Natural killer cell (primary cell): ENCODE measurements at regions not wholly inside any gene's neighbourhood (a gene's known extent, or its start where the extent isn't known, plus 50 kb on each side); places are given as distances from the start of the nearest gene placed in this dataset.
"Not testable (repeated sequence)": the region's sequence is repeated elsewhere in the genome, so short reads cannot be mapped to it uniquely, and the experiment has no call there.

Experiments used
- ATAC-seq, 3 donors: fragments of 150-1000 bp in 2 of 3; fragments of 200-7000 bp in 1 of 3; cut with Tn5 transposase; 1 replicate in 1 of 3; 2 replicates in 2 of 3; pipeline ENCODE4 v1.10.0; 2021; ENCODE audit warnings: mild to moderate bottlenecking in 2 of 3, moderate library complexity in 2 of 3
- DNase-seq, 2 donors: peaks; one replicate each; pipeline versions ENCODE4 v3.0.0 to v3.0.0-alpha.2; 2013 to 2021; ENCODE audit warnings: mixed read lengths in 1 of 2
- H3K27ac ChIP-seq: one replicate; pipeline ENCODE4 v1.5.1; 2013; ENCODE audit warnings: mild to moderate bottlenecking, low read length
- H3K27me3 ChIP-seq: one replicate; pipeline ENCODE4 v1.6.1; 2013; ENCODE audit warnings: low read length; ENCODE audit not compliant: control insufficient read depth, insufficient read depth
- H3K36me3 ChIP-seq: one replicate; pipeline ENCODE4 v1.6.1; 2013; ENCODE audit warnings: low read length; ENCODE audit not compliant: control insufficient read depth, insufficient read depth
- H3K4me1 ChIP-seq: one replicate; pipeline ENCODE4 v1.6.1; 2013; ENCODE audit warnings: low read length; ENCODE audit not compliant: control insufficient read depth, insufficient read depth
- H3K4me3 ChIP-seq: one replicate; pipeline ENCODE4 v1.5.1; 2013; ENCODE audit warnings: low read length
- H3K9me3 ChIP-seq: one replicate; pipeline ENCODE4 v1.6.1; 2013; ENCODE audit warnings: low read length; ENCODE audit not compliant: control insufficient read depth, insufficient read depth
- H3K27ac Mint-ChIP-seq, 2 donors: one replicate each; pipeline ENCODE4 v1.8.0; 2022; ENCODE audit warnings: mild to moderate bottlenecking in 2 of 2, mixed read lengths in 2 of 2, moderate library complexity in 1 of 2
- H3K27me3 Mint-ChIP-seq, 2 donors: one replicate each; pipeline ENCODE4 v1.8.0; 2022; ENCODE audit warnings: low read depth in 2 of 2, mixed read lengths in 2 of 2
- H3K36me3 Mint-ChIP-seq: one replicate; pipeline ENCODE4 v1.8.0; 2022; ENCODE audit warnings: mixed read lengths
- H3K4me1 Mint-ChIP-seq, 2 donors: one replicate each; pipeline ENCODE4 v1.8.0; 2022; ENCODE audit warnings: mixed read lengths in 2 of 2
- H3K4me3 Mint-ChIP-seq: one replicate; pipeline ENCODE4 v1.8.0; 2022; ENCODE audit warnings: mild to moderate bottlenecking, moderate library complexity, mixed read lengths
- H3K9me3 Mint-ChIP-seq, 2 donors: one replicate each; pipeline ENCODE4 v1.8.0; 2022; ENCODE audit warnings: mixed read lengths in 2 of 2
- CTCF ChIP-seq: fragments of 200-600 bp; IDR thresholded peaks from one replicate; pipeline ENCODE4 v1.8.0; 2022; ENCODE audit warnings: antibody characterized with exemption
- WGBS: methylation state at CpG from one replicate; pipeline ENCODE4 v1.1.7; 2013; ENCODE audit warnings: missing lambda C conversion rate; ENCODE audit not compliant: insufficient coverage; 5-methylcytosine and 5-hydroxymethylcytosine counted together
- intact Hi-C: fragments of 100-400 bp; cut with micrococcal nuclease; formaldehyde crosslinking; loops from one replicate; pipeline ENCODE4 v1.14.2; 2022

- Histone ChIP-seq H3K27ac (no peak overlapping the region), H3K27me3 (no peaks in the 10 kb centered on the region), H3K9me3 (no peaks in the 10 kb centered on the region), H3K4me3 (no peak overlapping the region), H3K4me1 (no peaks in the 10 kb centered on the region), H3K36me3 (no peaks in the 10 kb centered on the region)
- Mint-ChIP-seq H3K4me3 (no peak overlapping the region), H3K27me3 (peaks cover 7 to 24% of the 10 kb centered on the region in 2 donors), H3K27ac (no peak overlapping the region), H3K4me1 (no peaks in the 10 kb centered on the region), H3K36me3 (no peaks in the 10 kb centered on the region), H3K9me3 (no peaks in the 10 kb centered on the region)
- DNase-seq (no peak), ATAC-seq (no peak)
- WGBS = 80% methylated on average over 1 of the region's 4 CpGs
- intact Hi-C loops = no loop called here
- no peak for TF ChIP-seq CTCF
These were observed 93.6 kb upstream of the RANBP3L start for GRCh38 chr5:36395260-36395659.

- H3K27ac ChIP-seq, H3K4me3 Mint-ChIP-seq, intact Hi-C loops, DNase-seq, H3K4me1 Mint-ChIP-seq, H3K4me1 ChIP-seq, H3K36me3 Mint-ChIP-seq, H3K9me3 ChIP-seq, H3K4me3 ChIP-seq, H3K36me3 ChIP-seq, H3K27me3 ChIP-seq, H3K27ac Mint-ChIP-seq, ATAC-seq, H3K9me3 Mint-ChIP-seq: not testable (repeated sequence)
- 51% methylated on average over 11 of the region's 12 CpGs for WGBS
- peaks cover 3 to 17% of the 10 kb centered on the region in 2 donors for H3K27me3 Mint-ChIP-seq
These were observed 94.2 kb upstream of the RANBP3L start for GRCh38 chr5:36395947-36396346.

GRCh38 chr5:36396640-36397039 lies 94.9 kb upstream of the RANBP3L start:
- Mint-ChIP-seq H3K27ac (no peak overlapping the region), H3K4me3 (no peak overlapping the region), H3K27me3 (peaks cover 3 to 10% of the 10 kb centered on the region in 2 donors), H3K9me3 (no peaks in the 10 kb centered on the region), H3K4me1 (no peaks in the 10 kb centered on the region), H3K36me3 (no peaks in the 10 kb centered on the region)
- DNase-seq (no peak), ATAC-seq (no peak)
- Histone ChIP-seq H3K27me3 (no peaks in the 10 kb centered on the region), H3K4me1 (no peaks in the 10 kb centered on the region), H3K27ac (no peak overlapping the region), H3K9me3 (no peaks in the 10 kb centered on the region), H3K36me3 (no peaks in the 10 kb centered on the region), H3K4me3 (no peak overlapping the region)
- WGBS = 86% methylated on average over 3 of the region's 3 CpGs
- intact Hi-C loops = no loop called here
- no peak for TF ChIP-seq CTCF

GRCh38 chr5:36397901-36398536 lies 96.3 kb upstream of the RANBP3L start:
- no peak overlapping the region for H3K4me3 Mint-ChIP-seq
- Histone ChIP-seq H3K36me3 (no peaks in the 10 kb centered on the region), H3K27me3 (no peaks in the 10 kb centered on the region), H3K27ac (no peak overlapping the region), H3K4me1 (no peaks in the 10 kb centered on the region), H3K9me3 (no peaks in the 10 kb centered on the region), H3K4me3 (no peak overlapping the region)
- H3K27ac Mint-ChIP-seq = no peak overlapping the region
- no CpG with 5 or more reads among the region's 3 CpGs for WGBS
- no peak for TF ChIP-seq CTCF
- peaks cover 3 to 8% of the 10 kb centered on the region in 2 donors for H3K27me3 Mint-ChIP-seq
- no peaks in the 10 kb centered on the region for H3K36me3 Mint-ChIP-seq
- intact Hi-C loops = no loop called here
- ATAC-seq = no peak
- no peak for DNase-seq
- H3K9me3 Mint-ChIP-seq = no peaks in the 10 kb centered on the region
- H3K4me1 Mint-ChIP-seq = no peaks in the 10 kb centered on the region
